ENCODE measurements at regions not wholly inside any gene's neighbourhood (a gene's known extent, or its start where the extent isn't known, plus 50 kb on each side); places are given as distances from the start of the nearest gene placed in this dataset.
"Not testable (repeated sequence)": the region's sequence is repeated elsewhere in the genome, so short reads cannot be mapped to it uniquely, and the experiment has no call there.

DNA sequence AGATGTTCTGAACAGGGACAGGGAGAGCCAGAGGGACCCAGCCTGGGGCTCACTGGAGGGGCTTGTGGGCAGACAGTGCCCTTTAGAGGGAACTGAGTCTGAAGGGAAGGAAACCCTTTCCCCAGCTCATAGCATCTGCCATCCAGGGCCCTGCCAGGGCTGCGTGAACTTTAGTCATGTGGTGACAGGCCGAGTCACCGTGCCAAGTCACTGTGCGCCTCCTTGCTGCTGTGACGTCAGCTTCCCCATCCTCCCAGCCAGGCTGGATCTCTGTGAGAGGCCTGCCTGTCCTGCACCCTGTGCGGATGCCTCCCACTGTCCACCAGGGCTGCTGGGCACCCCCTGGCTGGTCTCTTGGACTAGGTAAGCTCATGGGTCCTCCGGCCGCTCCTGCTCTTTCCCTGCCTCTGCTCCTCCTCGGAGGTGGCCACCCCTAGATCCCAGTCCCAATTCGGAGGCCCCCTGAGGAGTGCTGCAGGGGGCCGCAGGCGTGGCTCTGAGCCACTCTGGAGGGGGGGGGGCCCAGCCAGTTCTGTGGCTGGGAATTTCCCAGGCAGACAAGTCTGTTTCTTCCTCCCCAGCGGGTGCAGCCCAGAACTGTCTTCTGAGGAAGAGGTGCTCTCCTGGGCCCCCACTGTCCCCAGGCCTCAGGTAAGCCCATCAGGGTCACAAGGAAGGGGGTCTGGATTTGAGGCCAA, 3080.9 kb downstream of the RPIA start:
- TF ChIP-seq RBAK (tag by site-specific recombination; IDR thresholded peaks at IDR 0.05); ZNF211 (tag by site-specific recombination; IDR thresholded peaks at IDR 0.05; ENCODE audit: low read depth); ZNF776 (tag by site-specific recombination; IDR thresholded peaks at IDR 0.05; ENCODE audit: borderline replicate concordance); ZNF513 (tag by site-specific recombination; IDR thresholded peaks at IDR 0.05); ZNF10 (tag by site-specific recombination; IDR thresholded peaks at IDR 0.05); ZNF350 (tag by site-specific recombination; IDR thresholded peaks at IDR 0.05): not testable (repeated sequence)
- TF ChIP-seq, protein P1, sequence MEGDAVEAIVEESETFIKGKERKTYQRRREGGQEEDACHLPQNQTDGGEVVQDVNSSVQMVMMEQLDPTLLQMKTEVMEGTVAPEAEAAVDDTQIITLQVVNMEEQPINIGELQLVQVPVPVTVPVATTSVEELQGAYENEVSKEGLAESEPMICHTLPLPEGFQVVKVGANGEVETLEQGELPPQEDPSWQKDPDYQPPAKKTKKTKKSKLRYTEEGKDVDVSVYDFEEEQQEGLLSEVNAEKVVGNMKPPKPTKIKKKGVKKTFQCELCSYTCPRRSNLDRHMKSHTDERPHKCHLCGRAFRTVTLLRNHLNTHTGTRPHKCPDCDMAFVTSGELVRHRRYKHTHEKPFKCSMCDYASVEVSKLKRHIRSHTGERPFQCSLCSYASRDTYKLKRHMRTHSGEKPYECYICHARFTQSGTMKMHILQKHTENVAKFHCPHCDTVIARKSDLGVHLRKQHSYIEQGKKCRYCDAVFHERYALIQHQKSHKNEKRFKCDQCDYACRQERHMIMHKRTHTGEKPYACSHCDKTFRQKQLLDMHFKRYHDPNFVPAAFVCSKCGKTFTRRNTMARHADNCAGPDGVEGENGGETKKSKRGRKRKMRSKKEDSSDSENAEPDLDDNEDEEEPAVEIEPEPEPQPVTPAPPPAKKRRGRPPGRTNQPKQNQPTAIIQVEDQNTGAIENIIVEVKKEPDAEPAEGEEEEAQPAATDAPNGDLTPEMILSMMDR (tag by site-specific recombination; IDR thresholded peaks at IDR 0.05), result not testable (repeated sequence)
- TF ChIP-seq, protein P2, sequence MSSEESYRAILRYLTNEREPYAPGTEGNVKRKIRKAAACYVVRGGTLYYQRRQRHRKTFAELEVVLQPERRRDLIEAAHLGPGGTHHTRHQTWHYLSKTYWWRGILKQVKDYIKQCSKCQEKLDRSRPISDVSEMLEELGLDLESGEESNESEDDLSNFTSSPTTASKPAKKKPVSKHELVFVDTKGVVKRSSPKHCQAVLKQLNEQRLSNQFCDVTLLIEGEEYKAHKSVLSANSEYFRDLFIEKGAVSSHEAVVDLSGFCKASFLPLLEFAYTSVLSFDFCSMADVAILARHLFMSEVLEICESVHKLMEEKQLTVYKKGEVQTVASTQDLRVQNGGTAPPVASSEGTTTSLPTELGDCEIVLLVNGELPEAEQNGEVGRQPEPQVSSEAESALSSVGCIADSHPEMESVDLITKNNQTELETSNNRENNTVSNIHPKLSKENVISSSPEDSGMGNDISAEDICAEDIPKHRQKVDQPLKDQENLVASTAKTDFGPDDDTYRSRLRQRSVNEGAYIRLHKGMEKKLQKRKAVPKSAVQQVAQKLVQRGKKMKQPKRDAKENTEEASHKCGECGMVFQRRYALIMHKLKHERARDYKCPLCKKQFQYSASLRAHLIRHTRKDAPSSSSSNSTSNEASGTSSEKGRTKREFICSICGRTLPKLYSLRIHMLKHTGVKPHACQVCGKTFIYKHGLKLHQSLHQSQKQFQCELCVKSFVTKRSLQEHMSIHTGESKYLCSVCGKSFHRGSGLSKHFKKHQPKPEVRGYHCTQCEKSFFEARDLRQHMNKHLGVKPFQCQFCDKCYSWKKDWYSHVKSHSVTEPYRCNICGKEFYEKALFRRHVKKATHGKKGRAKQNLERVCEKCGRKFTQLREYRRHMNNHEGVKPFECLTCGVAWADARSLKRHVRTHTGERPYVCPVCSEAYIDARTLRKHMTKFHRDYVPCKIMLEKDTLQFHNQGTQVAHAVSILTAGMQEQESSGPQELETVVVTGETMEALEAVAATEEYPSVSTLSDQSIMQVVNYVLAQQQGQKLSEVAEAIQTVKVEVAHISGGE (tag by site-specific recombination; conservative IDR thresholded peaks at IDR 0.05; ENCODE audit: low read depth), result not testable (repeated sequence)
- TF ChIP-seq, protein P3, sequence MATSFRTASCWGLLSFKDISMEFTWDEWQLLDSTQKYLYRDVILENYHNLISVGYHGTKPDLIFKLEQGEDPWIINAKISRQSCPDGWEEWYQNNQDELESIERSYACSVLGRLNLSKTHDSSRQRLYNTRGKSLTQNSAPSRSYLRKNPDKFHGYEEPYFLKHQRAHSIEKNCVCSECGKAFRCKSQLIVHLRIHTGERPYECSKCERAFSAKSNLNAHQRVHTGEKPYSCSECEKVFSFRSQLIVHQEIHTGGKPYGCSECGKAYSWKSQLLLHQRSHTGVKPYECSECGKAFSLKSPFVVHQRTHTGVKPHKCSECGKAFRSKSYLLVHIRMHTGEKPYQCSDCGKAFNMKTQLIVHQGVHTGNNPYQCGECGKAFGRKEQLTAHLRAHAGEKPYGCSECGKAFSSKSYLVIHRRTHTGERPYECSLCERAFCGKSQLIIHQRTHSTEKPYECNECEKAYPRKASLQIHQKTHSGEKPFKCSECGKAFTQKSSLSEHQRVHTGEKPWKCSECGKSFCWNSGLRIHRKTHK (tag by site-specific recombination; IDR thresholded peaks at IDR 0.05), result not testable (repeated sequence)
